ENCODE measurements at regions not wholly inside any gene's neighbourhood (a gene's known extent, or its start where the extent isn't known, plus 50 kb on each side); places are given as distances from the start of the nearest gene placed in this dataset.

DNA sequence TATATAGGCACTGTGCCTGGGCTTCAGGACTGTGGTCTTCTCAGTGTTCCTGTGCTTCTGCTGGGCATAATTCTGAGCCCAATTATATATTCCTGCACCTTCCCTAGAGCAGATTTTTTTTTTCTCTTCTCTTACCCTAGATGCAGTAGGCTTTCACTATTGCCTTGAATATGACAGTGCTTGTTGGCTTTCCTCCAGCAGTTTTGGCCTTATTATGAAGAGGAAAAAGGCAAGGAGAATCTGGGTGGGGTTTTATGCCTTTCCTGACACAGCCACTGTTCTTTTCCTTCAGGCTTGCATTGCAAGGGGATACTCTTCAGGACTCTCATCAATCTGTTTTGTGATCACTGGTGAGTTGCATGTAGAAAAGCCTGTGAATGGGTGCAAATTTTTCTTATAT lies 221.9 kb upstream of the CELF4 start:
- no peak for TF ChIP-seq NBN (IDR thresholded peaks at IDR 0.05)
- no peak for TF ChIP-seq SMARCA5 (IDR thresholded peaks at IDR 0.05)
- no peak for TF ChIP-seq TCF7 (IDR thresholded peaks at IDR 0.05; ENCODE audit: borderline replicate concordance)
- TF ChIP-seq EED (IDR thresholded peaks at IDR 0.05; ENCODE audit: low read depth), result no peak
- no peak for TF ChIP-seq JUNB (IDR thresholded peaks at IDR 0.05)
- TF ChIP-seq CREB1 (IDR thresholded peaks at IDR 0.05; ENCODE audit: low read depth), result no peak
- no peak for ATAC-seq
- SMC1A ChIA-PET (ENCODE audit: uncharacterized antibody, unreplicated experiment), result no interaction called here
- intact Hi-C loops (cut with micrococcal nuclease; ENCODE audit: unreplicated experiment) (no loop called here), in situ Hi-C loops (cut with MboI) (no loop called here)
- CTCF ChIA-PET, result no interaction called here
- POLR2A ChIA-PET, result interaction anchor here (0.7 kb wide), 1 partner anchor 73 kb away, joined by 3 read pairs; no protein-coding TSS in a partner anchor
- no peaks in the 10 kb centered on the region for H3K27me3 ChIP-seq (replicated peaks in 1 of 2; ENCODE audit: control insufficient read depth in 2 of 2, insufficient read depth in 2 of 2, low read length in 1 of 2)
- H4K20me1 ChIP-seq (ENCODE audit: control insufficient read depth, insufficient read depth), result no peaks in the 10 kb centered on the region
- no peaks in the 10 kb centered on the region for H3K36me3 ChIP-seq (ENCODE audit: control insufficient read depth in 2 of 2, insufficient read depth in 2 of 2, low read length in 1 of 2)
- no peak overlapping the region for H2AFZ ChIP-seq (ENCODE audit: control insufficient read depth, low read depth, low read length)
- no peak for FAIRE-seq
- DNase-seq (ENCODE audit: low read depth, low spot score), result no peak
- H3K79me2 ChIP-seq (ENCODE audit: control insufficient read depth, insufficient read depth, low read length), result no peaks in the 10 kb centered on the region
- no peaks in the 10 kb centered on the region for H3K9me3 ChIP-seq (replicated peaks; ENCODE audit: control insufficient read depth, insufficient read depth, low read length)
- RAD21 ChIA-PET (ENCODE audit: unreplicated experiment), result no interaction called here
- H3K27ac ChIP-seq (ENCODE audit: control insufficient read depth, insufficient read depth), result no peak overlapping the region
- no peak overlapping the region for H3K4me3 ChIP-seq
- H3K4me1 ChIP-seq (ENCODE audit: control insufficient read depth, insufficient read depth, low read length), result no peaks in the 10 kb centered on the region
- BruUV-seq (replicated peaks), result no TSS peak
- no peak overlapping the region for H3K9ac ChIP-seq (ENCODE audit: control insufficient read depth, insufficient read depth, low read length)
- H3K4me2 ChIP-seq (ENCODE audit: control insufficient read depth, insufficient read depth), result no peak overlapping the region

DNA sequence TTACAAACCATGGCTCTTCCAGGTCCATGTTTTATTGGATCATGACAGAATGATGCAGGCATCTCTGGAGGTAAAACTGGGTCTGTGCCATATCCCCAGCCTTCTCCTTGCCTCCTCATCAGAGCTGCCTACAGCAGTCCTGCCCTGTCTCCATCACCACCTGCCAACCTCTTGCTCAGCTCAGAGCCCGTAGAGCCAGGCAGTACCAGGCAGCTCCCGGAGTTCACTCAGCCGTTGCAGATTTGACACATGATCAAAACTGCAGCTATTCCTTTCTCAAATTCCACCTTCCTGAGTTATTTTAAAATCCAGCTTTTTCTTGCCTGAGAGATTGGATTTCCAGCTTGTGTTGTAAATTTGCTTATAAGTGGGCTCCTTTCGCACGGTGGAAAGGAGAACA lies 218.2 kb upstream of the CELF4 start:
- H3K4me2 ChIP-seq (ENCODE audit: control insufficient read depth, insufficient read depth), result no peak overlapping the region

More for the DNA sequence above, 218.2 kb upstream of the CELF4 start:
- no peak overlapping the region for H3K4me3 ChIP-seq
- no peak overlapping the region for H2AFZ ChIP-seq (ENCODE audit: control insufficient read depth, low read depth, low read length)
- H4K20me1 ChIP-seq (ENCODE audit: control insufficient read depth, insufficient read depth), result no peaks in the 10 kb centered on the region
- H3K36me3 ChIP-seq (ENCODE audit: control insufficient read depth in 2 of 2, insufficient read depth in 2 of 2, low read length in 1 of 2), result no peaks in the 10 kb centered on the region
- FAIRE-seq, result no peak
- H3K4me1 ChIP-seq (ENCODE audit: control insufficient read depth, insufficient read depth, low read length), result no peaks in the 10 kb centered on the region
- no peaks in the 10 kb centered on the region for H3K9me3 ChIP-seq (replicated peaks; ENCODE audit: control insufficient read depth, insufficient read depth, low read length)
- intact Hi-C loops (cut with micrococcal nuclease; ENCODE audit: unreplicated experiment), result no loop called here
- no peak for DNase-seq (ENCODE audit: low read depth, low spot score)
- 83% methylated on average over 5 of the region's 5 CpGs for WGBS (ENCODE audit: insufficient coverage, insufficient replicate concordance, low lambda C conversion rate, missing lambda C conversion rate)
- no TSS peak for BruUV-seq (replicated peaks)
- H3K27me3 ChIP-seq (replicated peaks in 1 of 2; ENCODE audit: control insufficient read depth in 2 of 2, insufficient read depth in 2 of 2, low read length in 1 of 2), result no peaks in the 10 kb centered on the region
- POLR2A ChIA-PET, result no interaction called here
- no peaks in the 10 kb centered on the region for H3K79me2 ChIP-seq (ENCODE audit: control insufficient read depth, insufficient read depth, low read length)
- SMC1A ChIA-PET (ENCODE audit: uncharacterized antibody, unreplicated experiment), result no interaction called here
- no peak for TF ChIP-seq MYC (IDR thresholded peaks at IDR 0.05; ENCODE audit: insufficient read depth, insufficient read length, insufficient replicate concordance, low read length, severe bottlenecking)
- TF ChIP-seq, protein P1, sequence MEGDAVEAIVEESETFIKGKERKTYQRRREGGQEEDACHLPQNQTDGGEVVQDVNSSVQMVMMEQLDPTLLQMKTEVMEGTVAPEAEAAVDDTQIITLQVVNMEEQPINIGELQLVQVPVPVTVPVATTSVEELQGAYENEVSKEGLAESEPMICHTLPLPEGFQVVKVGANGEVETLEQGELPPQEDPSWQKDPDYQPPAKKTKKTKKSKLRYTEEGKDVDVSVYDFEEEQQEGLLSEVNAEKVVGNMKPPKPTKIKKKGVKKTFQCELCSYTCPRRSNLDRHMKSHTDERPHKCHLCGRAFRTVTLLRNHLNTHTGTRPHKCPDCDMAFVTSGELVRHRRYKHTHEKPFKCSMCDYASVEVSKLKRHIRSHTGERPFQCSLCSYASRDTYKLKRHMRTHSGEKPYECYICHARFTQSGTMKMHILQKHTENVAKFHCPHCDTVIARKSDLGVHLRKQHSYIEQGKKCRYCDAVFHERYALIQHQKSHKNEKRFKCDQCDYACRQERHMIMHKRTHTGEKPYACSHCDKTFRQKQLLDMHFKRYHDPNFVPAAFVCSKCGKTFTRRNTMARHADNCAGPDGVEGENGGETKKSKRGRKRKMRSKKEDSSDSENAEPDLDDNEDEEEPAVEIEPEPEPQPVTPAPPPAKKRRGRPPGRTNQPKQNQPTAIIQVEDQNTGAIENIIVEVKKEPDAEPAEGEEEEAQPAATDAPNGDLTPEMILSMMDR (IDR thresholded peaks at IDR 0.05 in 2 of 3, conservative IDR thresholded peaks at IDR 0.05 in 1 of 3; ENCODE audit: control insufficient read depth in 2 of 3, extremely low read depth in 1 of 3, insufficient read depth in 1 of 3, low read depth in 3 of 3, low read length in 3 of 3), result no peak
- no peak for TF ChIP-seq IKZF2 (IDR thresholded peaks at IDR 0.05)
- no peak for TF ChIP-seq POLR2A (IDR thresholded peaks at IDR 0.05; ENCODE audit: low read depth, low read length)
- TF ChIP-seq SPI1 (IDR thresholded peaks at IDR 0.05; ENCODE audit: borderline replicate concordance, insufficient read depth, low read depth, low read length), result no peak
- no peak for TF ChIP-seq PML (IDR thresholded peaks at IDR 0.05; ENCODE audit: low read length)
- in situ Hi-C loops (cut with MboI), result no loop called here
- CTCF ChIA-PET, result no interaction called here
- H3K9ac ChIP-seq (ENCODE audit: control insufficient read depth, insufficient read depth, low read length), result no peak overlapping the region
- no peak for ATAC-seq
- H3K27ac ChIP-seq (ENCODE audit: control insufficient read depth, insufficient read depth), result no peak overlapping the region
- RAD21 ChIA-PET (ENCODE audit: unreplicated experiment), result no interaction called here

All from GM12878 (cell line).